Skeletal muscle cell (primary cell): ENCODE measurements at regions not wholly inside any gene's neighbourhood (a gene's known extent, or its start where the extent isn't known, plus 50 kb on each side); places are given as distances from the start of the nearest gene placed in this dataset.

Experiments
- DNase-seq: peaks from one replicate; pipeline ENCODE4 v3.0.0-alpha.2; 2010; ENCODE audit warnings: low read depth
- H3K4me3 ChIP-seq: 2 replicates; pipeline ENCODE4 v1.5.1; 2011; ENCODE audit warnings: low read depth, mild to moderate bottlenecking, control low read depth, low read length, moderate library complexity

- no peak overlapping the region for H3K4me3 ChIP-seq
- DNase-seq = no peak
These were observed 186.5 kb upstream of the ONECUT1 start for GRCh38 chr15:52976516-52977075.

DNA sequence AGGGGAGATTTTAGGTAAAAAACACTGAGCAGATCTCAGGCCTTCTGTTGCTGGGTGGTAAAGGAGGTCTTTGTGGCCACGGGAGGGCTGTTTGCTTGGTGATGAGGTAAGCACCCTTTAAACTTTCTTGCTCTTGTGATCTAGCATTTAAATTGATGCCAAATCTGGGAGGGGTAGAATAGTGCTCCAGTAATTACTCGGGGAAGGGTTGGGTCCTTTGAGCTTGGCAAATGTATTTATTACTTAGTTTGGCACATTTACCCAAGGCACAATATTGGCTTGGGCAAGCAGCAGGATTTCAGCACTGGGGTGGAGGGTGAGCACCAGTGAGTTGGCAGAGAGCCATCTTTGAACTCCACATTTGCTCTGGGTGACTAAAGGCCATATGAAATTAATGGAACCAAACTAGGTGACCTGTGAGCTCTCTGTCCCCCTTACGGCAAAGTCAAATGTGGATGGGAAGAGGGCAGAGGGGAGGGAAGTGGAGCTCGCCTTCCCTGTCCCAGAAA, 185.9 kb upstream of the ONECUT1 start:
- no peak for DNase-seq
- no peak overlapping the region for H3K4me3 ChIP-seq

- no peak overlapping the region for H3K4me3 ChIP-seq
- no peak for DNase-seq
These were observed 173.7 kb upstream of the ONECUT1 start for GRCh38 chr15:52963865-52964264.

DNA sequence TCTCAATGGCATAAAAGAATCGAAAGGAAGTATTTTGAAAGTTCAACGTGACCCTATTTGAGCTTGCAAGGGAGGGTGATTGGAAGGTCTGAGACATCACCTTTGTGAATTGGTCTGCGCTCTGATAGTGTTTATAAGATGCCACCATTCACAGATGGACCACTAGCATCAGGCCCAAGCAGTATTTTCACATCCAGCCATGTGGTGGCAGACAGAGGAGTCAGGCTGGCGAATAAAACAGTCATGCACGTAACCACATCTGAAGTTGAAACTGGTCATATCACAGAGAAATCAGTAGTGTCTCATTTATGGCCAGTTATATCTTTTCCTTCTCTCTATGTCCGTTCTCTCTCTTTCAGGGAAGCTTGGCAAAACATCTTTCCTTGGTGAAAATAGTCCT, 170.1 kb upstream of the ONECUT1 start:
- DNase-seq = no peak
- H3K4me3 ChIP-seq = no peak overlapping the region

- no peak overlapping the region for H3K4me3 ChIP-seq
- DNase-seq = no peak
These were observed 153.6 kb upstream of the ONECUT1 start for GRCh38 chr15:52943746-52944145.

DNA sequence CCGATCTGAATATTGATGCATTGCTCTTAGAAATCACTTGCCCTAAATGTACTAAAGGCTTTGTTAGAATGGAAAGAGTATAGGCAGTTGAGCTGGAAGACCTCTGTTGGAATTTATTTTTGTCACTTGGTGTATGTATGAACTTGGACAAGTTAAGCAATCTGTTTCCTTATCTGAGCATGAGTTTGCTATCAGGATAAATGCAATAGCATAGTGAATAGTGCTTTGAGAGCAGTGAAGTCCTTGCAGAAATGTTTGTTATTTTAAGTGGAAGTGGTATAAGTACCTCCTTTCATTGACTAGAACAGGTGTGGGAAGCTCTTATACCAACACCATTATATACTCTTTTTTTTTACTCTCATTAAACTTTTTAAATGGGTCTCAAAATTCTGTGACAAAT, 146.4 kb upstream of the ONECUT1 start:
- no peak overlapping the region for H3K4me3 ChIP-seq
- DNase-seq = no peak

GRCh38 chr15:52925130-52925529, 135.0 kb upstream of the ONECUT1 start:
- no peak overlapping the region for H3K4me3 ChIP-seq
- DNase-seq = no peak

GRCh38 chr15:52924630-52925029, 134.5 kb upstream of the ONECUT1 start:
- H3K4me3 ChIP-seq = no peak overlapping the region
- no peak for DNase-seq

GRCh38 chr15:52923626-52924025, 133.5 kb upstream of the ONECUT1 start:
- H3K4me3 ChIP-seq = no peak overlapping the region
- no peak for DNase-seq

- DNase-seq = no peak
These were observed 132.7 kb upstream of the ONECUT1 start for GRCh38 chr15:52922871-52923270.

DNA sequence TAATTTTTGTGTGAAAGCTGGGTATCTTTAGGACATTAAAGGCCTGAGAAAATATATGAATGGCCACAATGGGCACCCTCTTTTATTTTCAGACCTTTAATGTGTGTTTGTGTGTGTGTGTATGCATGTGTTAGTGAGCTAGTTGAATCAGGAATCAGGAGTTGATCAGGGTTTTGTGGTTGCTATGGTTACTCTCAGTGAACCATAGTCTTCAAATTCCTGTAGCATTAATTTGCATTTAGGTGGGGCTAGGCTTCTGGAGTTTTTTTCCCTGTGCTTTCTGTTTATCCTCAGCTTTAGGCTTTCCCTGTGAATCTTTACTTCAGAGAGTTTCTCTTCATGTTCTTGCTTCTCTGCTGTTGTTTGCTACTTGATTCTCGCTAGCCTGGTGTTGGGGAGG, 122.0 kb upstream of the ONECUT1 start:
- H3K4me3 ChIP-seq = no peak overlapping the region

More at GRCh38 chr15:52922871-52923270, 132.7 kb upstream of the ONECUT1 start:
- no peak overlapping the region for H3K4me3 ChIP-seq

DNA sequence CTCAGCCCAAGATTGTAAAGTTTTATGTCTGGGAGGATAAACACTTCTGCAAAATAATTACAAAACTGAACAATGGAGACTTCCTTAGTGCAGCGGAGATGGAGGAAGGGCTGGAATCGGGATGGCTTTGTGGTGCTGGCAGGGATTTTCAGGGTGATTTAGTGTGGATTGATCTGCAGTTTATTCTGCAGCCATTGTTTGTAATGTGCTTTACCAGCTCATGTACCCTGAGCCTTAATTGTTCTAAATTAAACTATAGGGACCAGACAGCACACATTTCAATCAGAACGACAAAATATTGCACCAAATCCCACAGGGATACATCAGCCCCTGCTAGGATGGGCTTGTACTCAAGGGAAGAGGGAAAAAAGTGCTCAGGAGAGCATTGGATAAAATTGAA, 103.2 kb upstream of the ONECUT1 start:
- H3K4me3 ChIP-seq = no peak overlapping the region
- no peak for DNase-seq

More for the DNA sequence above, 122.0 kb upstream of the ONECUT1 start:
- no peak for DNase-seq

DNA sequence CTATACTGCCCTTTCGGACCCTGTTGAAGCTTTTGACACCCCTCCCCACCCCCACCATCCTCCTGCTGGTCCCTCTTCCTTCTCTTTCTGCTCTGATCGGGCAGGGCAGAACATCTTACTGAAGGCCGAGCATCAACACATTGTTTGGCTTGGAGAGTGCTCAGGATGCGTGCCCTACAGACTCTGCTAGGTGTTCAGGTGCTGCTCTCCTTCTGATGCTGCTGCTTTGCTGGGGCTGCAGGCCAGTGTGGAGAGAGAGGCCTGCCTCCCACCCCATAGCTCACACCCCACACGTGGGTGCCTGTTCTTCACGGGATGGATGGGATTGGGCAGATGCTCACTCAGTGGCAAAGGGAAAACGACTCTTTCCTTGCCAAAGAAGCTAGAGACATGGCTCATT, 89.8 kb upstream of the ONECUT1 start:
- H3K4me3 ChIP-seq = no peak overlapping the region
- no peak for DNase-seq

DNA sequence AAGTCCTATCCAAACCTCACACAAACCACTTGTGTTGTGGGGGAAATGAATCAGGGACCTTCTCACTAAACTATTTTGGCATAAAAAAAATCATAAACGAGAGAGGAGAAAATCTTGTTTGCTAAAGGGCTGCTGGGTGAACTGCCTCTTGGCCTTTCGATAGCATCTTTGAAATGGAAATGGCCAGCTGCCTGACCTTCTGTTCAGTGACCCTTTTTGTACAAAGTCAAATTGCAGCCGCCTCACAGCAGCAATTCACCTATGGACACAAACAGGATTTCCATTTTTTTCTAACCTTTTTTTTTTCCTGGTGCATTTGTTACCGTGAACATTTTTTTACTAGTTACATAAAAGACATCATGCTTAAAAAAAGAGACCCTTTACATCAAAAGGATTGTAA, 89.0 kb upstream of the ONECUT1 start:
- no peak for DNase-seq
- H3K4me3 ChIP-seq = no peak overlapping the region

DNA sequence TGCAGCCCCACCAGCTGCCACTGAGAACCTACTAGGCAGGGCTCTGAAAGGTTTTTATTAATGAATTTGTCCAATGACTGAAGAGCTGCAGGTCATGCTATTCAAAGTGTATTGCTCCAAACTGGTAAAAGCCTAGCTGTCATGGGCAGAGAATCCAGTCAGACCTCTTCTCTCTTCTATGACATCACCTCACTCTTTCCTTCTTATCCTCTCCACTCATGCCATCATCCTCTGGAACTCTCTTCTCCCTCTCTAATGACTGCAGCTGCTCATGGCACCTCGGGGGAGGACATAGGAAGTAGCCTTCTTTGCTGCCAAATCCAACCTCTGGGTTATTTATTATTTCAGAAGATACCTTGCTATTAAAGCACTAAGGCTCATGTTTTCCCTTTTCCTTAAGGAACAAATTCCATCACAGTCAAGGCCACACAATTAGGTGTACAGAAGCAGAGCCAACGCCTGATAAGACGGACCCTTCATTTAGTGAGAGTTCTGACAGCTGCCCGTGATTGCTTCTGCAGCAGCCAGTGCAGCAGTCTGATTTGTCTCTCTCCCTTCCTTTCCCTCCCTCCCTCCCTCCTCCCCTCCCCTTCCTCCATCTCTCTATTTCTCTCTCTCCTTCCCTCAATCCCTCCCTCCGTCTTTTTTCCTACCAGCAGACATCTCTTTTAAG, 87.0 kb upstream of the ONECUT1 start:
- no peak overlapping the region for H3K4me3 ChIP-seq
- DNase-seq = no peak

DNA sequence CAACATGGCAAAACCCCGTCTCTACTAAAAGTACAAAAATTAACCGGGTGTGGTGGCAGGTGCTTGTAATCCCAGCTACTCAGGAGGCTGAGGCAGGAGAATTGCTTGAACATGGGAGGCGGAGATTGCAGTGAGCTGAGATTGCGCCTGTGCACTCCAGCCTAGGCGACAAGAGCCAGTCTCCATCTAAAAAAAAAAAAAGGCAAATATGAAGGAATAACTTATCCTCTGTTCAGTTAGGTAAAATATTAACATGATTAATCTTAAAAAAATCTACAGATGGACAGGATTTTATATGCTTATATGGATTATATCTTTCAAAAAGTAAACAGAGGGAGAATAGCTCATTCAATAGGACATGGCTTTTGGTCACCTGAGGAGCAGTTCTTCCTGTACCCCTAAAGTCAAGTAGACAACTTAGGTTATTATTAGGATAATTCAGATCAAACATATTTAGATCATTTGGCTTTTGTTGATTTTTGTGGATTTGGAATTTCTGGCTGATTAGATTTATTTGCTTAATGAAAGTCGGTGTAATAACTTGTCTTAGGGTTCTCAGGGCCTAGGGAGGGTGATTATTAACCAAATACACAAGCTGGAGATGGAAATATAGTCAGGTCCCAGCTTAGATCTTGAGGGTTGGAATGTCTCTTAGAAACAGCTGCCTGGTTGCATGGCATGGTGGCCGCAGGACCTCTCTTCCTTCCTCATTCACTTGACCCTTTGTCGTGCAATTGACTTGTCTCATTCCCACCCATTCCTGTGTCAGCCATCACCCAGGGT, 82.1 kb upstream of the ONECUT1 start:
- no peak overlapping the region for H3K4me3 ChIP-seq
- no peak for DNase-seq

GRCh38 chr15:52870015-52870414, 79.9 kb upstream of the ONECUT1 start:
- DNase-seq = no peak
- no peak overlapping the region for H3K4me3 ChIP-seq

- DNase-seq = no peak
- no peak overlapping the region for H3K4me3 ChIP-seq
These were observed 76.6 kb upstream of the ONECUT1 start for GRCh38 chr15:52866698-52867097.

DNA sequence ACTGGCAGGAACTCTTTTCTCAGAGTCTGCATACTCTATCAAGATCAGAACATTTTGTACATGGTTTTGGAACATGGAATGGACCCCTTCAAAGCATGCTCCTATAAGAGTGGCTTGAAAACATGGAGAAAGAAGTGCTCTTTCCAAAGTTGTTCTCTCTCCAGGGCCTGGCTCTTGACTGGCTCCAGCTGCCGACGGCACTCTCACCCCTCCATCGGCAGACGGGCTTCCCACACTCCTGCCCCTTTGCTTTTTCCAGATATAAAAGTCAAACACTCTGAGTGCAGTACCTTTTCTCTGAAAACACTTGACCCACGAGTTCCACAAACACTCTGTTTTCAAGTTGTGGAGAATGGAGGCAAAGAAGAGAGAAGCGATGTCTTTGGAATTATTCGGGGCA, 72.5 kb upstream of the ONECUT1 start:
- DNase-seq = no peak
- H3K4me3 ChIP-seq = no peak overlapping the region

DNA sequence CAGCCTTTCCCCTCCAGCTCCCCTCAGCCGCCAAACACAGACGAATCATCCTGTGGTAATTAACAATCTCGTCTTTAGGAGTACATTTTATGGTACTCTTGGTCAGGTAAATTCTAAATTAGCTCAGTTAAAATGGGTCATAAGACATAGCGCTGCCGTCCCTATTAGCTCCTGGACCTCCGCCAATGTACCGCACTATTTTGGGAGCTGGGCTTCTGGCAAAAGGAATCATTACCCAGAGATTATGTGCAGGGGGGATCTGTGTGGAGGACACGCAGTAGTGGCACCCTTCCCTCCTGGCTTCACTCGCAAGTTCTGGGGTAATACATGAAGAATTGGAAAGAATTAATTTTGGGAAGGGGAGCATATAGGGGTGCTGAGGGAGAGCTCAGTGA, 68.6 kb upstream of the ONECUT1 start:
- DNase-seq = no peak
- H3K4me3 ChIP-seq = no peak overlapping the region
